GM19240 (cell line): ENCODE measurements at regions not wholly inside any gene's neighbourhood (a gene's known extent, or its start where the extent isn't known, plus 50 kb on each side); places are given as distances from the start of the nearest gene placed in this dataset.

ENCODE experiments used
- DNase-seq: peaks from one replicate; pipeline ENCODE4 v3.0.0; 2011; ENCODE audit warnings: low spot score; ENCODE audit not compliant: insufficient read length

DNA sequence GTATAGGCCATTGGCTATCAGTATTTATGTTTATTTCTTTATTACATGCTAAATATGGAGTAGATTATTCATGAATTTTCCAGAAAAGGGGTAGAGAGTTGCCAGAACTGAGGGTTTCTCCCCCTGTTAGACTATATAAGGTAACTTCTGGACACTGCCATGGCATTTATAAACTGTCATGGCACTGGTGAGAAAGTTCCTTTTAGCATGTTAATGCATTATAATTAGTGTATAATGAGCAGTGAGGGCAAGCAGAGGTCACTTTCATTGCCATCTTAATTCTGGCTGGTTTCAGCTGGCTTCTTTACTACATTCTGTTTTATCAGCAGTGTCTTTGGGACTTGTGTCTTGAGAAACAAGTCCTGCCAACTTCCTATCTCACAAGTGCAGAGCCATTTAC, 220.0 kb upstream of the CNR1 start:
- no peak for DNase-seq

DNA sequence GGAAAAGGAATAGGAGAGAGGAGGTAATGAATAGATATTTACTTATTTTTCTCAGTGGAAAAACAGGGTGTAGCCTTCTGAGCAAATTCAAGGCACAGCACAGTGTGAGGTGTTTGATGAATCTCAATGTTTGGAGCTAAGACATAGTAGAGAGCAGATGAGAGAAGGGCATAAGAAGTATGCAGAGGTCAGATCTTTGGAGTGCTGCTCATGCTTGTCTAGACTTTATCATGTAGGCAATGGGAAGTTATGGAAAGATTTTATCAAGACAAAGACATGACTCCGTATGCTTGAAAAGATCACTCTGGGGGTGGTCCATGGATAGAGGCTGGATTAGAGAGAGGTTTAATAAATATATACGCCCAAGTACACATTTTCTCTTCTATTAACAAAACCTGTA, 217.0 kb upstream of the CNR1 start:
- no peak for DNase-seq

GRCh38 chr6:88381289-88381642, 215.1 kb upstream of the CNR1 start:
- DNase-seq = no peak

DNA sequence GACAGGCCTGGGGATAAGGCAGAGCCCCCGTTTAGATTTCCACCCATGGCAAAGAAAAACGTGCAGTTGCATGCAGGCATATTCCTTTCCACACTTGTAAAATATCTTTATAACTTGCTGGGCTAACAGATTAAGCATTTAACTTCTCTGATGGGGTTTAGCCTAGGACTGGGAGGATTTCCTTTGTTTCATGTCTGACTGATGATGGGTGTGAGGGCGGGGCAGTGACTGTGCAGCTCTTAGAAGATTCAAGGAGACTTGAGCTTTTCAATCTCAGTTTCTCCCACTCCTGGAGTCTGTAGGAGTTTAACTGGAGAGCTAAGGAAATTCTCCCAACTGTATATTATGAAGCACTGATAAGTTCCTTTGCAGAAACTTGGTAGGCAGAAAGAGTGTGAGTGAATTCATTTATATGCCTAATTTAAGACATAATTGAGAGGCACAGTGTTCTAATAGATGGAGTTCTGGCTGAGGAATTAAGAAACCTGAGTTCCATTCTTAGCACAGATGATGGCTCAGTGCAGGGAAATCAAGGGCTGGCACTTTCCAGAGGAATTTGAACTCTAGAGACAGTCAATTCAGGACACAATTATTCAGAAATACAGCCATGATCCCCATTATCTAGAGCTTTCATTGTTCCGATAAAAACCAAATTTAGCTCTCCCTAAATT, 214.6 kb upstream of the CNR1 start:
- no peak for DNase-seq

DNA sequence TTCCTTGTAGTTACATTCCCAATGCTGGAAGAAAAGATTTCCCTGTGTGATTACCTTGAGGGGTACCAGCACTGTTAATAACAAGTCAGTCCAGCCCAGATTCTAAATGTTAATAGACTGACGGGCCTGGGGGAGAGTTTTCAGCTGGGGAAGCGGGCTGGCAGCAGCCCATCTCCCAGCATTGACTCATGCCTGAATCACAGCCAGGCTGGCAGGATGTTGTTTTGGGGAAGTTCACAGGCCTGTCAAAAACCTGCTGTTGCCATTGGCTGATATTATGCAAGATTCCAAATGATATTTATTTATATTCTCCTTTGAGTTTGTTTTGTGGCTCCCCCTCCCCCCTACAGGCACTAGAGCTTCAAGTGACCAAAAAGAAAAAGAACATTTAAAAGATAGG, 213.9 kb upstream of the CNR1 start:
- no peak for DNase-seq

DNA sequence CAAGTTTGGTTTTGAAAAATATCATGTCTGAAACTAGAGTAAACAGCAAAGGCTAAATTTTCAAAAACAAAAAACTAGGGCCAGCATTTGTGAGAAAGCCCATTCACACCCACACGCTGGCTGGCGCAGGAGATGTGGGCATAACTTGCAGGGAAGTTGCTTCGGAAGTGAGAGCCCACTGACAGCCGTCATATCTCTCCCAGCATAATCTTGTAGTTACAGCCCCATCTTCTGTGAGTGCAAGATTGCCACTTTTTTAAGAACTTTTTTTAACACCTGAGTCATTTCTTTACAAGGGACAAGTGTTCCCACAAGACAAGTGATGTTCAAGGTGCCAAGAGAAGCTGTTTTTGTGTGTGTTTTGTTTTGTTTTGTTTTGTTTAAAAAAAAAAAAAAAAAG, 212.5 kb upstream of the CNR1 start:
- DNase-seq = no peak

GRCh38 chr6:88377976-88378568, 211.9 kb upstream of the CNR1 start:
- DNase-seq = no peak

DNA sequence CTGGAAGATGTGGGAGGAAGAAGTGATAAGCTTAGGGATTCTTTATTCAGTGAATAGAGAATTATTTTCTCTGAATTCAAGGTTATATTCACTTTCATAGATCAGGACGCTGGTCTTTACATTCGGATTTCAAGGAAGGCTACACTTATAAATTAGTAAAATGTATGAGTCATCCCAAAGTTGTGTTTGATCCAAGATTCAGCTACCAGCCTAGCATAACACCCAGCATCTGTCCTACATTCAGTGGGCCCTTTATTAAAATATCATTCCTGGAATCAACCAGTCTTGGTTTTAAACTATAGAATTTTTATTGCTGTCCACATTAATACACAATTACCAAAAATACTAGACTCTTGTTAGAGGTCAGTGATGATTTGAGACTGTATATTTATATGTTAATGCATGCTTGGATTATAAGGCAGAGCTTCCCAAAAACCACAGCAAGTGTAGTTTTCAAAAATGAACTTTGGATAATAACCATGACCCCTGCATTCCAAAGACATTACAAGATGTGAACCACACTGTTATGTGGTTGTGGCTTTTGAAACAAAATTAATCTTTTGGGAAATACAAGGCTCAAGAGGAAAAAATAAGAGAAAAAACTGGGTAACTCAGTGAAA, 210.7 kb upstream of the CNR1 start:
- DNase-seq = no peak

DNA sequence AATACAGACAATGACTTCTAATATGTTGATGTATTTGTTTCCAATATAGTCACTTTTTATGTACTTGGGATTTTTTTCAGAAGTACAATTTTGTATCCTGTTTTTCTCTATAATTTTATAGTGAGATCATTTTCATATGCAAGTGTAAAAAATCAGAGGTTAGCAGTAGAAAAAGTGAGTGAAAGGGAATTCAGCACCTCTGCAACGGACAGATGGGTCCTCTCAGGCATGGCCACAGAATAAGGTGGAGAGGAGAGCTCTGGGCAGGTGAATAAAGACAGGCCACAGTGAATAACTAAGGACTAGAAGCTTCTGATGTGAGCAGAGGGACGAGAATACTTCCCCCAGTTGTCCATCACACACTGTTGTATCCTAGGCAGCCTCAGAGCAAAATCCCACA, 210.1 kb upstream of the CNR1 start:
- no peak for DNase-seq

DNA sequence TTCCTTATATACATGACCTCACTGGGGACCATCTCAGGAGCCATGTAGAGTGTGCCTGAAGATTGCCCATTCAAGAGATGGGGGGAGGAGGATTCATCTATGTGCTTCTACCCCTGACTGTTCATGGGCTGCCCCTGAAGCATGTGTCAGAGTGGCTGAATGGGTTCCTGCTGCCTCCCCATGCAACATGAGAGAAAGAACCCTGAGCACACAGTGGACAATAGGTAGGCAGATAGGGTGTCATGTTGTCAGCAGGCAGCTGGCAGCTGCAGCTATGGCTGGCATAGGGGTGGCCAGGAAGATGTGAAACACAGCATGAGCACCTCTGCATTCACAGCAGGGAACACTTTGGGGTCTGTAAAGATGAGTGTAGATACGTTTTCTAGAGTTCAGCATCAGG, 208.4 kb upstream of the CNR1 start:
- no peak for DNase-seq

DNA sequence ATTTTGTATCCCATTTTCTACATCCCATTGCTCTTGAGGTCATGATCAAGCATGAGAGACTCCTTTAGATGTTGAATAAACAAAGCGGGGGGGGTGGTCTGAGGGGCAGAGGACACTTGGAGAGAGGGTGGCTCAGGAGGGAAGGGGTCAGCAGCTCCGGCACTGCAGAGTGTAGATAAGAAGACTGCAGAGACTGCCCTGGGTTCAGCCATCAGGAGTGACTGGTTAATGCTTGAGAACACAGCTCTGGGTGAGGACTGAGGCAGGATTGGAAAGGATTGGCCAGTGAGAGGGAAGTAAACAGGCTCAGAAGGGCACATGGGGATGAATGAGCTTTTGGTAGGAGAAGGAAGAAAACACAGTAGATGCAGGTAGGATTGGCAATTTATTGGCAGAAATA, 205.3 kb upstream of the CNR1 start:
- DNase-seq = no peak

DNA sequence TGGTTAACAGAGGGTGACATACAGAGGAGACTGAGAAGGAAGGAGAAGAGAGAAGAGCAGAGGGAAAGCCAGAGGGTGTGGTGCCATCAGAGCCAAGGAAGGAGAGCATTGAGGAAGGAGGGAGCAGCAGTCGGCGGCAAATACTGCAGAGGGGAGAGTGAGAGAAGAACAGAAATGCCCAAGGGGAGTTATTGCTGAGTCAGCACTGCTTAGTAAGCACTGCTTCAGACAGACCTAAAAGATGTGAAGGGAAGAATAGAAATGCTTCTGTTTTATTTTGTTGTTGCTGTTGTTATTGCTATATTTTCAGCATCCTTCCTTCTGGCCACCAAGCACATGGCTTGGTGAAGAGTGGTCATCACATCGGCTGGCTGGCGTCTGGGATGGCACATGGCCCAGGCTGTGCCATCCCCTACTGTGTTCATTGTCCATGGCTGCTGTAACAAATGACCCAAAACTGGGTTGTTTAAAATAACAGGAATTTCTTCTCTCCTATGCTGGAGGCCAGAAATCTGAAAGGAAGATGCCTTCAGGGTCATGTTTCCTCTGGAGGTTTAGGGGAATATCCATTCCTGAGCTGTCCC, 204.1 kb upstream of the CNR1 start:
- no peak for DNase-seq

GRCh38 chr6:88369262-88369661, 203.1 kb upstream of the CNR1 start:
- DNase-seq = no peak

DNA sequence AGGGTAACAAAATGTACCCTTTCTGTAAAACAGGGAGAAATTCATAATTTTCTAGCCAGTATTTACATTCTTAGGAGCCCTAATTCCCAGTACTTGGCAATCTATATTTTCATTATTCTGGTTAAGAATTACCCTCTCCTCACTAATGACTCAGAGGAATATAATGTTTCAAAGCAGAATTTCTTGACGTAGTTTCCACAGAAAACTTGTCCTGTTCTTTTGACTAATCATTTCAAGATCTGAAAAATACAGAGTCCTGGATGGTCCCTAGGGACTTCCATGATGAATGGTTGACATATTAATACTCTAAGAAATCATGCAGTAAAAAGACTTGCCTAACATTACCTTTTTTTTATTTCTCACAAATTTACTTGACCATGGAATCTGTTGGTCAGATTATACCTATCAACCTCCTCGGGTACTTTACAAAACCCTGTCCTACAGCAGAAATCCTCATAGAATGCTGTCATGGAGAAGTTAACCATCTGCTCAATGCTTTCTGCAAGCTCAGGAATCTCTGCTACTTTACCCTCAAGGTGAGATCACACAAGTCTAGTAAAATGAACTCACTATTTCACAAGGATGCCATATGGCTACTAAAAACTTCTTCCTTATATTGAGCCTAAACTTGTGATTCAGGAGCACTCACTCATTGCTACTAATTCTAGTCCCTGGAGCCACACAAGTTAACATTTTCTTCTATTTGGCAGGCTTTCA, 202.1 kb upstream of the CNR1 start:
- DNase-seq = no peak

DNA sequence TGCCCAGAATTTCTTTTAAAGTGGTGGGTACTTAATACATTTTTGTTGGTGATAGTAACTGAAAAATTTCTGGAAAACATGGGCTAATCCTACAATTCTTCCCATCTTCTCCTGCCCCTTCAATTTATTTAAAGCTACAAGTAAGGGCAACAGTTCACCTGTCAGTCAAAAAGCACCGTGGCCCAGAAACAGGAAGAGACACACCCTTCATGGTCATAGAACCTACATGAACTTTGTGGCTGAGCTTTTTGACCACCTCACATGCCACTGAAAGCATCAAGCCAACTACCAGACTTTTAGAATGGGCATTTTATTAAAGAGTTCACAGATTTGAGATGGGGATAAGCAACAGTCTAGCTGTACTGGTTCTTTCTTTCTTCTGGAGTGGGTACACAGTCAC, 201.1 kb upstream of the CNR1 start:
- DNase-seq = no peak

GRCh38 chr6:88366672-88367071, 200.5 kb upstream of the CNR1 start:
- no peak for DNase-seq

DNA sequence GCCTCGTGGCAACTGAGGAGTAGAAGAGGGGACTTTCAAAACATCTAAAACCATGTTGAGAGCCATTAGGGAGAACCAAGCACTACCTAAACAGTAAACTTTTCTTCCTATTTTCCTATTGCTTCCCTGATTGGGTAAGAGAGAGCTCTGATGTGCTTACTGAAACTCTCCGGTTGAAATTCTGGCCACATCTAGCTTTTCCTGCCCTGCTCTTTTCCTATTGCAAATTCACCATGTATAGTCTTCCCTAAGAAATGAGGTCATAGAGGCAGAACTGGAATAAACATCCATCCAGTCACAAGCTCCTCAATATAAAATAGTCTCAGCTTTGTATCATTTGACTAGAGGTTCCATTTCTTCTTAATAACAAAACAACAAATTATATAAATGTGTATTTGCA, 199.5 kb upstream of the CNR1 start:
- no peak for DNase-seq

DNA sequence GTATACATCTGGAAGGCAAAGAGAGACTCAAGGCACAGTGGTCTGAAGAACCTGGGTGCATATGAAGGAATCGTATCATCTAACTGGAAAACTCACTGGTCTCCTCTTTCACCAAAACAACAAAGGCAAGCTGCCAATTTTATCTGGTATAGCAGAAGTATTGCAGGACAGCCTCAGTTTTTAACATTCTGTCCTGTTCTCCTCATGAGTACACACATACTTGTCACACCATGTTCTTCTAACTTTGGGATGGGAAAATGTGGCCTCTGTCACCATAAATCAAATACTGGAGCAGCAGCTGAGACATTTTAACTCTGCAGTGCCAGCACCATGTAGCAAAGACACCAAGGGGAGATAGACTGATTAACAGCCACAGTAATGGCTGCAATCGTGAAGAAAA, 199.1 kb upstream of the CNR1 start:
- DNase-seq = no peak

DNA sequence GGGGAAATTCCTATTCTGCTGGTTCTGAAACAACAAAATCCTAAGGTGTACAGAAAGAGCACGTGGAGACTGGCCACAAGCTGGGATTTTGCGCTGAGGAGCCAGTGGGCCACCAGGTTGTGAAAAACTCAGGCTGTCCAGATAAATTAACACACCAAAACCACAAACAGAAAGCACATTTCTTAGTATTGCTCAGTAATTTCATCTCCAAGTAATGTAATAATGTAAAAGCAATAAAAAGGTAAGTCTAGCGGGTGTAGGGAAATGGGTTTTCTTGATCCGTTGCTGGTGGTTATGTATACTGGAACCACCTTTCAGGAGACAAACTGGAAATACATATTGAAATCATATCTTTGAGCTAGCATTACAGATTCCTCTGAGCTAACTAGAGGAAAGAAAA, 195.6 kb upstream of the CNR1 start:
- no peak for DNase-seq

GRCh38 chr6:88361298-88361697, 195.2 kb upstream of the CNR1 start:
- DNase-seq = no peak

GRCh38 chr6:88360203-88360797, 194.2 kb upstream of the CNR1 start:
- DNase-seq = no peak
